AG09319 (cell line): ENCODE measurements at regions not wholly inside any gene's neighbourhood (a gene's known extent, or its start where the extent isn't known, plus 50 kb on each side); places are given as distances from the start of the nearest gene placed in this dataset.

Experiments
- DNase-seq: peaks from one replicate; pipeline ENCODE4 v3.0.0-alpha.2; 2010; ENCODE audit warnings: low read depth; ENCODE audit errors: extremely low read depth
- CTCF ChIP-seq: IDR thresholded peaks from 2 replicates; pipeline ENCODE4 v1.5.1; 2011; ENCODE audit warnings: low read depth, mild to moderate bottlenecking, inconsistent platforms, low read length, moderate library complexity

- DNase-seq: no peak
- TF ChIP-seq CTCF: no peak
These were observed 225.5 kb downstream of the DIPK2A start for GRCh38 chr3:144197116-144197515.

DNA sequence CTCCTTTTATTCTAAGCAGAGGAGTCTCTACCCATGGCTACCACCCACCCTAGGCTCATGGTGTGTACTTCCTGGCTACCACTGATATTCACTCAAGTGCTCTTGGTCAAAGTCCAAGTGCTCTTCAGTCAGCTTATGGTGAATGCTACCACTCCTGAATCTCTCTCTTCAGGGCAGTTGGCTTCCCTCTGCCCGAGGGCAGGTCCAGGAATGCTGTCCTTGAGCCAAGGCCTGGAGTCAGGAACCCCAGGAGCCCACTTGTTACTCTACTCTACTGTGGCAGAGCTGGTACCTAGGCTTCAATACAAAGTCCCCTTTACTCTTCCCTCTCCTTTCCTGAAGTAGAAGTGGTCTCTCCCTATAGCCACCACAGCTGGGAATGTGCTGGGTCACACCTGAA lies 226.0 kb downstream of the DIPK2A start:
- no peak for TF ChIP-seq CTCF
- DNase-seq: no peak

GRCh38 chr3:144200004-144200403 lies 228.4 kb downstream of the DIPK2A start:
- DNase-seq: no peak
- no peak for TF ChIP-seq CTCF

DNA sequence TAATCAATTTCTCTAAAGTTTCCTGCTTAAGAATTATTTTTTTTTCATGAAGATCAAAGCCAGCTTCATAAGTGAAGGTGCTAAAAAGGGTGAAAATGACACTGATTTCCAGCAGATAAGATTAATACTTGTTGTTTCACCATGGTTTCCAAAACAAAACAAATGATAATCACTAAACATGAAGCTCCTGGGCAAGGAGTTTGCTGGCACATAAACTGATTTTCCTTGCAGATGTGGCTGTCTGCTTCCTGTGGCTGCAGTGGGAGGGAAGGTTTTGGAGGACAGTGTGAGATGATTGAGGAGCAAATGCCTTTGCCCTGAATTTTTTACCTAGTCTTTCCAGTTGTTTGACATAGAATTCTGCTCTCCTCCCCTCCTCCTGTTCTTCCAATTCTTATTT lies 228.8 kb downstream of the DIPK2A start:
- DNase-seq: no peak
- TF ChIP-seq CTCF: no peak

DNA sequence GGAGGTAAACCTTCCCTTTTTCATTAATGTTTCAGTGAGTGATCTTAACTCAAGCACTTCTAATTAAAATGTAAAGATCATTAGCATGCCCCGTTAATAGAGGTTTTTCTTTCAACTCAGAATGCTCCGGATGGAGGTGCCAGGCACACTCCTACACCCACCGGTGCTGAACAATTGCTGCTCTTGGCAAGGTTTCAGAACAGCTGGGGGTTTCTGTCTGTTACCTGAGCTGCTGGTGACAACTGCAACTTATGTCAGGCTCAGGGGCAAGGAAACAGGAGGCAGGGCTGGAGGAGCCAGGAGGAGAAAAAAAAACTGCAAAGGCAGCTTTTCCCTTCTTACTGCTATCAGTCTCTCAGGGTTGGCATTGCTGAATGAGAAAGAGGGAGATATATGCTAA lies 250.1 kb downstream of the DIPK2A start:
- TF ChIP-seq CTCF: no peak
- no peak for DNase-seq

DNA sequence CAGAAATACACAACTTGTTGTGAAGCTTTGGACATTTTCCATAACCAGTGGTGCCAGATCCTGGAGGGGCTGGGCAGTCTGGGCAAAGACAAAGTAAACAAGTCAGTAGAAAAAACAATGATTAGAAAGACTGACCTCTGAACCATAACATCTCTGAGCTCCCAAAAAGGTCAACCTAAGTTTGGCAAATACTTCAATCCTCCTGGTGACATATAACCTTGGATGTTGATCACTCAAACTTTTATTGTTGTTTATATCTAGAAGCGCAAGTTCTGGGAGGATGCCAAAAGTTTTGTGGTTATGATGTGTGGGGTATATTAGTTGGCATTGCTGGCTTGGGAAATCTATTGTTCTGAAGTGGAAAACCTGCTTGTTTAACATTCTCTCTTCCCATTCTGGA lies 257.7 kb downstream of the DIPK2A start:
- TF ChIP-seq CTCF: no peak
- no peak for DNase-seq

DNA sequence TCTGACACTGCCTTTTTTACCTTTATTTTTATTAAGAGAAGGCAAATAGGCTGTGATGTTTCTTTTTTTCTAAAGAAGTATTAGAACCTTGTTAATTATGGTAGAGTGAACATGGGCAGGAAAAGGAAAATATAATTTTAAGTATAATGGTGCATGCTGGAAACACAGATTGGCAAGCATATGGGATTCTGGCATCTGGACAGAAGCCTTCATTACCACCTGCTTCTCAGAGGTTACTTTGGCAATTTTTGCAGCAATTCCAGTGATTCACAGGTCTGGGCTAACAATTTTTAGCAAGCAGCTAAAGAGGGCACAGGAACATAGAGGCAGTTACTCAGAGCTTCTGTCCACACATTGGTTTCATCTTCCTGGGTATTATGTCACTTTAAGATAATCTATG lies 258.3 kb downstream of the DIPK2A start:
- no peak for TF ChIP-seq CTCF
- no peak for DNase-seq
